Activated CD8-positive, alpha-beta T cell treated with anti-CD3 and anti-CD28 coated beads for 36 hours (primary cell): ENCODE measurements at regions not wholly inside any gene's neighbourhood (a gene's known extent, or its start where the extent isn't known, plus 50 kb on each side); places are given as distances from the start of the nearest gene placed in this dataset.

Experiments used
- ATAC-seq: fragments of 200-7000 bp; cut with Tn5 transposase; one replicate; pipeline ENCODE4 v1.10.0; 2021; ENCODE audit warnings: mild to moderate bottlenecking, moderate library complexity
- CTCF ChIA-PET: fragments of 350-600 bp; sonication (Branson Sonifier 250); formaldehyde crosslinking; loops from one replicate; lab custom pipeline; 2021; ENCODE audit warnings: antibody characterized with exemption; lab: Charles Lee
- POLR2A ChIA-PET: fragments of 350-600 bp; sonication (Branson Sonifier 250); formaldehyde crosslinking; loops from one replicate; lab custom pipeline; 2021; ENCODE audit warnings: antibody characterized with exemption; lab: Charles Lee
- DNase-seq: peaks from one replicate; pipeline ENCODE4 v3.0.0-alpha.2; 2020
- H3K27ac Mint-ChIP-seq: one replicate; pipeline ENCODE4 v1.8.0; 2021; ENCODE audit warnings: mild to moderate bottlenecking, mixed read lengths
- H3K27me3 Mint-ChIP-seq: one replicate; pipeline ENCODE4 v1.8.0; 2021; ENCODE audit warnings: mixed read lengths
- H3K36me3 Mint-ChIP-seq: one replicate; pipeline ENCODE4 v1.8.0; 2021; ENCODE audit warnings: low read depth, mixed read lengths
- H3K4me1 Mint-ChIP-seq: one replicate; pipeline ENCODE4 v1.8.0; 2021; ENCODE audit warnings: low read depth, mixed read lengths
- H3K4me3 Mint-ChIP-seq: one replicate; pipeline ENCODE4 v1.8.0; 2021; ENCODE audit warnings: mild to moderate bottlenecking, moderate library complexity, mixed read lengths
- H3K9me3 Mint-ChIP-seq: one replicate; pipeline ENCODE4 v1.8.0; 2021; ENCODE audit warnings: mixed read lengths
- CTCF ChIP-seq: fragments of 200-600 bp; IDR thresholded peaks from one replicate; pipeline ENCODE4 v1.8.0; 2022; ENCODE audit warnings: antibody characterized with exemption, mild to moderate bottlenecking
- intact Hi-C: fragments of 100-400 bp; cut with micrococcal nuclease; formaldehyde crosslinking; loops from one replicate; pipeline ENCODE4 v1.10.0; 2022

GRCh38 chr16:64830653-64831052, 291.2 kb downstream of the CDH11 start:
- DNase-seq (no peak), ATAC-seq (no peak)
- ChIA-PET CTCF (no interaction called here), POLR2A (no interaction called here)
- intact Hi-C loops, result no loop called here
- H3K4me3 Mint-ChIP-seq, result no peak overlapping the region
- H3K4me1 Mint-ChIP-seq, result no peaks in the 10 kb centered on the region
- H3K27ac Mint-ChIP-seq, result no peak overlapping the region
- no peaks in the 10 kb centered on the region for H3K27me3 Mint-ChIP-seq
- H3K9me3 Mint-ChIP-seq, result peaks cover 21% of the 10 kb centered on the region
- H3K36me3 Mint-ChIP-seq, result no peaks in the 10 kb centered on the region
- no peak for TF ChIP-seq CTCF

- ATAC-seq (no peak), DNase-seq (no peak)
- Mint-ChIP-seq H3K27me3 (no peaks in the 10 kb centered on the region), H3K9me3 (peaks cover 20% of the 10 kb centered on the region), H3K27ac (no peak overlapping the region), H3K36me3 (no peaks in the 10 kb centered on the region), H3K4me1 (no peaks in the 10 kb centered on the region), H3K4me3 (no peak overlapping the region)
- ChIA-PET CTCF (no interaction called here), POLR2A (no interaction called here)
- intact Hi-C loops, result no loop called here
- no peak for TF ChIP-seq CTCF
These were observed 292.2 kb downstream of the CDH11 start for GRCh38 chr16:64829678-64830077.

GRCh38 chr16:64826374-64826773, 295.5 kb downstream of the CDH11 start:
- Mint-ChIP-seq H3K27ac (no peak overlapping the region), H3K36me3 (no peaks in the 10 kb centered on the region), H3K9me3 (peaks cover 19% of the 10 kb centered on the region), H3K4me3 (no peak overlapping the region), H3K27me3 (no peaks in the 10 kb centered on the region), H3K4me1 (no peaks in the 10 kb centered on the region)
- no peak for ATAC-seq
- ChIA-PET POLR2A (no interaction called here), CTCF (no interaction called here)
- no peak for TF ChIP-seq CTCF
- DNase-seq, result no peak
- intact Hi-C loops, result no loop called here

GRCh38 chr16:64823481-64824075, 298.3 kb downstream of the CDH11 start:
- DNase-seq, result no peak
- Mint-ChIP-seq H3K4me3 (no peak overlapping the region), H3K27ac (no peak overlapping the region), H3K4me1 (no peaks in the 10 kb centered on the region), H3K9me3 (peaks cover 21% of the 10 kb centered on the region), H3K36me3 (no peaks in the 10 kb centered on the region), H3K27me3 (no peaks in the 10 kb centered on the region)
- ATAC-seq, result no peak
- TF ChIP-seq CTCF, result no peak
- intact Hi-C loops, result no loop called here
- CTCF ChIA-PET, result no interaction called here
- POLR2A ChIA-PET, result no interaction called here

GRCh38 chr16:64809876-64810629, 311.8 kb downstream of the CDH11 start:
- Mint-ChIP-seq H3K36me3 (no peaks in the 10 kb centered on the region), H3K27ac (no peak overlapping the region), H3K9me3 (peaks cover 22% of the 10 kb centered on the region), H3K4me1 (no peaks in the 10 kb centered on the region), H3K4me3 (no peak overlapping the region), H3K27me3 (no peaks in the 10 kb centered on the region)
- DNase-seq (no peak), ATAC-seq (no peak)
- POLR2A ChIA-PET, result no interaction called here
- no peak for TF ChIP-seq CTCF
- intact Hi-C loops, result no loop called here
- CTCF ChIA-PET, result no interaction called here
